OCI-LY3 (cell line): ENCODE measurements at regions not wholly inside any gene's neighbourhood (a gene's known extent, or its start where the extent isn't known, plus 50 kb on each side); places are given as distances from the start of the nearest gene placed in this dataset.

Experiments
- H2AFZ ChIP-seq: fragments of 200-600, 300-600 bp; shearing (Covaris generic); 2 replicates; pipeline ENCODE4 v1.6.0; 2014; ENCODE audit warnings: antibody characterized with exemption, low read depth, low read length
- H3K27ac ChIP-seq: fragments of 200-600, 300-600 bp; sonication (generic); 2 replicates; pipeline ENCODE4 v1.5.1; 2014; ENCODE audit warnings: mild to moderate bottlenecking, low read length, moderate library complexity, mixed read lengths
- H3K27me3 ChIP-seq: fragments of 200-600, 300-600 bp; sonication (generic); 2 replicates; pipeline ENCODE4 v1.6.1; 2014; ENCODE audit warnings: low read depth, low read length, mixed read lengths
- H3K36me3 ChIP-seq: fragments of 200-600, 300-600 bp; sonication (generic); replicated peaks from 2 replicates; pipeline ENCODE3; 2014; ENCODE audit warnings: low read depth, low read length, mixed read lengths
- H3K4me1 ChIP-seq: fragments of 300-600, 200-600 bp; sonication (generic); 2 replicates; pipeline ENCODE4 v1.6.1; 2014; ENCODE audit warnings: low read length, mixed read lengths
- H3K4me2 ChIP-seq: fragments of 200-600, 300-600 bp; sonication (generic); 2 replicates; pipeline ENCODE4 v1.6.1; 2014; ENCODE audit warnings: low read length, mixed read lengths
- H3K4me3 ChIP-seq: fragments of 300-600, 200-600 bp; sonication (generic); 2 replicates; pipeline ENCODE4 v1.5.1; 2014; ENCODE audit warnings: antibody characterized with exemption, mild to moderate bottlenecking, low read length, moderate library complexity
- H3K79me2 ChIP-seq: fragments of 300-600, 200-600 bp; shearing (Covaris generic); 2 replicates; pipeline ENCODE4 v1.6.1; 2014; ENCODE audit warnings: mild to moderate bottlenecking, low read length, mixed read lengths
- H3K9ac ChIP-seq: fragments of 300-600, 200-600 bp; shearing (Covaris generic); 2 replicates; pipeline ENCODE4 v1.6.0; 2014; ENCODE audit warnings: mild to moderate bottlenecking, low read length, moderate library complexity
- H3K9me3 ChIP-seq: fragments of 200-600, 300-600 bp; shearing (Covaris generic); 2 replicates; pipeline ENCODE4 v1.6.1; 2014; ENCODE audit warnings: low read length, mixed read lengths; ENCODE audit not compliant: insufficient read depth
- H4K20me1 ChIP-seq: fragments of 200-600, 300-600 bp; sonication (generic); 2 replicates; pipeline ENCODE4 v1.6.1; 2016; ENCODE audit warnings: low read length, mixed read lengths; ENCODE audit not compliant: insufficient read depth
- EZH2phosphoT487 ChIP-seq: fragments of 200-600 bp; shearing (Covaris generic); IDR thresholded peaks from 2 replicates; pipeline ENCODE4 v1.6.1; 2018; ENCODE audit warnings: antibody characterized with exemption, mixed run types, low read depth
- TF ChIP-seq, protein P1 (sequence below): fragments of 200-600, 300-600 bp; sonication (generic); IDR thresholded peaks from 2 replicates; pipeline ENCODE4 v1.5.1; 2014; ENCODE audit warnings: antibody characterized with exemption, low read length, low read depth

- H3K4me2 ChIP-seq: no peak overlapping the region
- no peak overlapping the region for H2AFZ ChIP-seq
- TF ChIP-seq EZH2phosphoT487: no peak
- TF ChIP-seq, protein P1, sequence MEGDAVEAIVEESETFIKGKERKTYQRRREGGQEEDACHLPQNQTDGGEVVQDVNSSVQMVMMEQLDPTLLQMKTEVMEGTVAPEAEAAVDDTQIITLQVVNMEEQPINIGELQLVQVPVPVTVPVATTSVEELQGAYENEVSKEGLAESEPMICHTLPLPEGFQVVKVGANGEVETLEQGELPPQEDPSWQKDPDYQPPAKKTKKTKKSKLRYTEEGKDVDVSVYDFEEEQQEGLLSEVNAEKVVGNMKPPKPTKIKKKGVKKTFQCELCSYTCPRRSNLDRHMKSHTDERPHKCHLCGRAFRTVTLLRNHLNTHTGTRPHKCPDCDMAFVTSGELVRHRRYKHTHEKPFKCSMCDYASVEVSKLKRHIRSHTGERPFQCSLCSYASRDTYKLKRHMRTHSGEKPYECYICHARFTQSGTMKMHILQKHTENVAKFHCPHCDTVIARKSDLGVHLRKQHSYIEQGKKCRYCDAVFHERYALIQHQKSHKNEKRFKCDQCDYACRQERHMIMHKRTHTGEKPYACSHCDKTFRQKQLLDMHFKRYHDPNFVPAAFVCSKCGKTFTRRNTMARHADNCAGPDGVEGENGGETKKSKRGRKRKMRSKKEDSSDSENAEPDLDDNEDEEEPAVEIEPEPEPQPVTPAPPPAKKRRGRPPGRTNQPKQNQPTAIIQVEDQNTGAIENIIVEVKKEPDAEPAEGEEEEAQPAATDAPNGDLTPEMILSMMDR: no peak
Measured at GRCh38 chr11:109027851-109028250, 363.0 kb downstream of the DDX10 start.

DNA sequence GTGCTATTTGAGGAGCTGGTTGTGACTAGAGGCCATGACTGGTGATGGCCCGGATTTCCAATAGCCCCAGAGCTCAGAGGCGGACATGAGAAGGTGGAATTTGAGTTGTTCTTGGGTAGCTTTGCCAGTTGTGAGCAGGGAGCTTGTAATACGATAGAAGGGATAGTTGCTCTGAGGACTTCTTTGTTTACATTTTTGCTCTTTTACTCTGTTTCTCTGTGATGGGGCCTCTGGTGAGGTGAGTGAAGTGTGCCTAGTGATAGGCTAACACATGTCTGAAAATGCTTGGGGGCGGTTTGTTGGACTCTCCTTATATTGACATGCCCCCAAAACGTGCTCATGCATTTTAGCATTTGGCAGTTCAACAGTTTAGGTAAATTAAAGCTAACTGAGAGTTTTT is 365.1 kb downstream of the DDX10 start:
- Histone ChIP-seq H3K36me3 (no peaks in the 10 kb centered on the region), H3K4me2 (no peak overlapping the region), H3K27ac (no peak overlapping the region)

More at GRCh38 chr11:109027851-109028250, 363.0 kb downstream of the DDX10 start:
- no peaks in the 10 kb centered on the region for H4K20me1 ChIP-seq
- H3K4me3 ChIP-seq: no peak overlapping the region
- no peaks in the 10 kb centered on the region for H3K27me3 ChIP-seq
- H3K9me3 ChIP-seq: no peaks in the 10 kb centered on the region
- H3K9ac ChIP-seq: no peak overlapping the region
- no peaks in the 10 kb centered on the region for H3K36me3 ChIP-seq
- no peaks in the 10 kb centered on the region for H3K79me2 ChIP-seq
- H3K4me1 ChIP-seq: no peaks in the 10 kb centered on the region
- H3K27ac ChIP-seq: no peak overlapping the region

DNA sequence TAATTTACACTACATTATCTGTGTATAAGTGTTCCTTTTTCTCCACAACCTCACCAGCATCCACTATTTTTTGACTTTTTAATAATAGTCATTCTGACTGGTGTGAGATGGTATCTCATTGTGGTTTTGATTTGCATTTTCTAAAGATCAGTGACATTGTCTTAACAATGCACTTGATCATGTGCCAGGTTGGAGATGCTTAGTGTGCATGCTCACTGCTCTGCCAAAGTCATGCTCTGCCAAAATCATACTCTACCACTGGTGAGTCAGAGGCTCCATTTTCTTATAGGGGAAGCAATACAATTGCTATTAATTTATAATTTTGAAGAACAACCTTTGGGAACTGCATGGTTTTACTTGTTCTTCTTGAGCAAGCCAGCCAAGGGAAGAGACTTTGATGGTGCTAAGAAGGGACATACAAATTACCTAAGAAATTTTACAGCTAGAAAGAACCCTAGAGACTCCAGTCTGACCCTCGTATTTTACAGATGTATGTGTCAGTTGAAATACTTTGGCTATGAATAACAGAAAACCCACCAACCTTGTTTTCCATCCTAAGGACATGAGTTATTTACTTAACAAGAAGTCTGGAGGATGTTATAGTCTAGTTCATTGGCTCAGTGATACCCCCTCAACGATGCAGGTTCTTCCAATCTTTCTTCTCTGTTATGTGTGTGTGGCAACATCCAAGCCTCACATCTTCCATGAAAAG is 368.9 kb downstream of the DDX10 start:
- TF ChIP-seq, protein P1: no peak
- no peak for TF ChIP-seq EZH2phosphoT487
- Histone ChIP-seq H4K20me1 (no peaks in the 10 kb centered on the region), H3K79me2 (no peaks in the 10 kb centered on the region), H3K36me3 (no peaks in the 10 kb centered on the region), H2AFZ (no peak overlapping the region), H3K4me1 (no peaks in the 10 kb centered on the region), H3K9me3 (no peaks in the 10 kb centered on the region), H3K4me3 (no peak overlapping the region), H3K27ac (no peak overlapping the region), H3K4me2 (no peak overlapping the region), H3K27me3 (no peaks in the 10 kb centered on the region), H3K9ac (no peak overlapping the region)

More for the DNA sequence above, 365.1 kb downstream of the DDX10 start:
- Histone ChIP-seq H2AFZ (no peak overlapping the region), H3K79me2 (no peaks in the 10 kb centered on the region), H3K9ac (no peak overlapping the region), H3K9me3 (no peaks in the 10 kb centered on the region), H3K4me3 (no peak overlapping the region), H4K20me1 (no peaks in the 10 kb centered on the region), H3K27me3 (no peaks in the 10 kb centered on the region), H3K4me1 (no peaks in the 10 kb centered on the region)
- TF ChIP-seq EZH2phosphoT487: no peak
- TF ChIP-seq, protein P1: no peak

- Histone ChIP-seq H3K4me1 (no peaks in the 10 kb centered on the region), H3K9ac (no peak overlapping the region), H3K27ac (no peak overlapping the region), H3K4me3 (no peak overlapping the region), H3K27me3 (no peaks in the 10 kb centered on the region), H3K36me3 (no peaks in the 10 kb centered on the region), H2AFZ (no peak overlapping the region), H3K79me2 (no peaks in the 10 kb centered on the region), H3K4me2 (no peak overlapping the region), H3K9me3 (no peaks in the 10 kb centered on the region), H4K20me1 (no peaks in the 10 kb centered on the region)
- TF ChIP-seq EZH2phosphoT487: no peak
- TF ChIP-seq, protein P1: no peak
Measured at GRCh38 chr11:109034339-109034696, 369.4 kb downstream of the DDX10 start.
